Suprapubic skin (tissue), 4 donors: ENCODE measurements at regions not wholly inside any gene's neighbourhood (a gene's known extent, or its start where the extent isn't known, plus 50 kb on each side); places are given as distances from the start of the nearest gene placed in this dataset.

Experiments
- DNase-seq, 2 donors: peaks; one replicate each; pipeline ENCODE4 v3.0.0-alpha.2; 2019; ENCODE audit warnings: low spot score in 2 of 2
- H3K27ac ChIP-seq: fragments of 200-600 bp; sonication (generic); one replicate; pipeline ENCODE4 v1.5.1; 2019
- H3K27me3 ChIP-seq: fragments of 200-600 bp; sonication (generic); one replicate; pipeline ENCODE4 v1.5.1; 2019
- H3K36me3 ChIP-seq: fragments of 200-600 bp; sonication (generic); one replicate; pipeline ENCODE4 v1.5.1; 2019
- H3K4me1 ChIP-seq: fragments of 200-600 bp; sonication (generic); one replicate; pipeline ENCODE4 v1.5.1; 2019
- H3K4me3 ChIP-seq: fragments of 200-600 bp; sonication (generic); one replicate; pipeline ENCODE4 v1.5.1; 2019; ENCODE audit warnings: mild to moderate bottlenecking
- H3K9me3 ChIP-seq: fragments of 200-600 bp; sonication (generic); one replicate; pipeline ENCODE4 v1.5.1; 2019
- CTCF ChIP-seq, 2 donors: fragments of 200-600 bp in 1 of 2; fragments of 450-650 bp in 1 of 2; sonication (generic) in 1 of 2; IDR thresholded peaks; one replicate each; pipeline ENCODE4 v1.5.1; 2016 to 2019; ENCODE audit warnings: antibody characterized with exemption in 2 of 2, mild to moderate bottlenecking in 1 of 2, moderate library complexity in 1 of 2
- EP300 ChIP-seq: sonication (generic); formaldehyde crosslinking; IDR thresholded peaks from one replicate; pipeline ENCODE4 v1.6.1; 2017; ENCODE audit warnings: antibody characterized with exemption
- POLR2A ChIP-seq, 2 donors: fragments of 450-650 bp; IDR thresholded peaks; one replicate each; pipeline ENCODE4 v1.6.1; 2017; ENCODE audit warnings: antibody characterized with exemption in 2 of 2, mild to moderate bottlenecking in 2 of 2, moderate library complexity in 2 of 2
- POLR2AphosphoS5 ChIP-seq, 3 donors: sonication (generic); formaldehyde crosslinking; IDR thresholded peaks; one replicate each; pipeline ENCODE4 v1.6.1; 2017; ENCODE audit warnings: antibody characterized with exemption in 3 of 3
- WGBS: methylation state at CpG from one replicate; pipeline ENCODE4 v1.1.5; 2018; 5-methylcytosine and 5-hydroxymethylcytosine counted together

DNA sequence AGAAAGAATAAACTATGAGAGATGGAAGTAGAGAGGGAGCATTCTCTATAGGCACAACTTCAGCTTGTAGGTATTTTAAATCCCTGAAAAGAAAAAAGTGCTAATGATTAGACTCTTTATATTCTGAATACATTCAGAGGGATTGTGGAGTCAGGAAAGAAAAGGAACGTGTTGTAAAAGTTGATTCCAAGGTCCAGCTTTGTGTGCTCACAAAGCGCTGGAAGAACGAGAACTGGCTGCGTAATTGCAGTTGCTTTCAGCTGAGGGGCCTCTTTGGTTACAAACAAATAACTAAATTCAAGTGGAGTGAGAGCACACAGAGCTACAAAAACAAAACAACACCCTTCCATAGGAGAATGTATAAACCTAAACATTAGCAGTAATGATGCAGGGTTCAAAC, 1040.4 kb upstream of the WWC1 start:
- no peaks in the 10 kb centered on the region for H3K9me3 ChIP-seq
- no peaks in the 10 kb centered on the region for H3K36me3 ChIP-seq
- no peaks in the 10 kb centered on the region for H3K27me3 ChIP-seq
- 94% methylated on average over 4 of the region's 4 CpGs for WGBS
- no peak overlapping the region for H3K4me3 ChIP-seq
- H3K4me1 ChIP-seq: no peaks in the 10 kb centered on the region
- TF ChIP-seq POLR2A (IDR thresholded peaks at IDR 0.05): no peak
- TF ChIP-seq EP300: no peak
- TF ChIP-seq CTCF (IDR thresholded peaks at IDR 0.05): no peak
- no peak for TF ChIP-seq POLR2AphosphoS5 (IDR thresholded peaks at IDR 0.05)
- H3K27ac ChIP-seq: no peak overlapping the region
- DNase-seq: no peak

DNA sequence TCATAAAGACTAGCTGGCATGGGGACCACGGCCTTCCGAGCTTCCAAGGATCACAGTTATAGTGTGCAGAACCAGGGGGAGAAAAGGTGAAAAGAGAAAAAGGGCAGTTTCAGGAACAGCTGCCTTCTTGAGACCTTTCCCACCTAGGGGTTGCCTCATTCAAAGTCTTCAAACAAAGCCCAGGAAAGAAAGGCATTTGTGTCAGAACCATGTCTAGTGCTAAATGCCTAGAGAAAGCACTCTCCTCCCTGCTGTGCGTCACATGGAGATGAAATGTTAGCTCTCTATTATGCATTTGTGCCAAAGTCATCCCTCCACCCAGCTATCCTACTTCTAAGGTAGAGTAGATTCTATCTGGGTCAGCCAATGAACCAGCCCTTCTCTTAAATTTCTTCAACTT, 1037.3 kb upstream of the WWC1 start:
- DNase-seq: no peak
- Histone ChIP-seq H3K4me1 (no peaks in the 10 kb centered on the region), H3K4me3 (no peak overlapping the region), H3K36me3 (no peaks in the 10 kb centered on the region), H3K27me3 (no peaks in the 10 kb centered on the region), H3K9me3 (no peaks in the 10 kb centered on the region), H3K27ac (no peak overlapping the region)
- WGBS: 92% methylated on average over 3 of the region's 3 CpGs
- TF ChIP-seq POLR2A (IDR thresholded peaks at IDR 0.05) (no peak), CTCF (IDR thresholded peaks at IDR 0.05) (no peak), POLR2AphosphoS5 (IDR thresholded peaks at IDR 0.05) (no peak), EP300 (no peak)

- Histone ChIP-seq H3K36me3 (no peaks in the 10 kb centered on the region), H3K4me1 (no peaks in the 10 kb centered on the region), H3K4me3 (no peak overlapping the region), H3K27me3 (no peaks in the 10 kb centered on the region), H3K27ac (no peak overlapping the region), H3K9me3 (no peaks in the 10 kb centered on the region)
- no peak for TF ChIP-seq POLR2AphosphoS5 (IDR thresholded peaks at IDR 0.05)
- TF ChIP-seq CTCF (IDR thresholded peaks at IDR 0.05): no peak
- TF ChIP-seq EP300: no peak
- TF ChIP-seq POLR2A (IDR thresholded peaks at IDR 0.05): no peak
- no peak for DNase-seq
- WGBS: 17% methylated on average over 2 of the region's 2 CpGs
These were observed 1035.5 kb upstream of the WWC1 start for GRCh38 chr5:167255926-167256325.

GRCh38 chr5:167259806-167260205, 1031.6 kb upstream of the WWC1 start:
- Histone ChIP-seq H3K36me3 (no peaks in the 10 kb centered on the region), H3K4me3 (no peak overlapping the region), H3K27ac (no peak overlapping the region), H3K4me1 (no peaks in the 10 kb centered on the region), H3K9me3 (no peaks in the 10 kb centered on the region), H3K27me3 (no peaks in the 10 kb centered on the region)
- no peak for DNase-seq
- no peak for TF ChIP-seq POLR2A (IDR thresholded peaks at IDR 0.05)
- TF ChIP-seq CTCF (IDR thresholded peaks at IDR 0.05): no peak
- TF ChIP-seq EP300: no peak
- no peak for TF ChIP-seq POLR2AphosphoS5 (IDR thresholded peaks at IDR 0.05)
- 66% methylated on average over 2 of the region's 2 CpGs for WGBS

DNA sequence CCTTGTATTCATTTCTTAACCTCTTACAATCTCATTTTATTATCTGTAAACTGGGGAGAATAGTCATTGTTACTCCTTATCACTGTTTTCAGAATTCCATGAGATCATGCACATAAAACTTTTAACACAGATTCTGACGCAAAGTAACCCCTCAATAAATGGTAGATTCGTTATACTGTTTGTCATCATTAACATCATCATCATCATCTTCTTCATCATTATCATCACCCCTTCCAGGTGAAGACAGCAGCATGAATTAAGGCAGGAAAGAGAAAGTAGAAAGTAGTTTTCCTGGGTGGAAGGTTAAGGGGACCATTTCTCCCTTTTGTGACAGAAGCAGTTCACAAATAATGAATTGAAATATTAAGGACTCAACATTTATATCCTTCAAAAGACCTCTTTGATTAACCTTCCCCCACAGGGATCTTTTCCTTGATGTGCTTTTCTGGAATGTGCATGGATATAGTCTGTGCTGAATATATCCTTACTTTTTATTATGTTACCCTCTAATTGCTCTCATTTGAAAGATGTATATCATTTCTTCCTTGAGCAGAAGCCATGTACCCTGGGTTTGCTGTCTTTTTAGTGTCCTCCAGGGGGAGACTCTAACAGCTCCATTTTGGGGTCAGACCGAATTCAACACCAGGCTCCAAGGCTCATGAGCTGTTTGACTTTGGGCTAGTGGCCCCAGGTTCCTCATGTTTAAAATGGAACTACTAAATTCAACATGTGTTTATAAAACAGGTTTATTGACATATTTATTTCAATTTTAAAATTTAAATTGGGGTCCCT, 1029.9 kb upstream of the WWC1 start:
- WGBS: 83% methylated on average over 3 of the region's 3 CpGs
- H3K4me1 ChIP-seq: no peaks in the 10 kb centered on the region
- no peaks in the 10 kb centered on the region for H3K36me3 ChIP-seq
- H3K27ac ChIP-seq: no peak overlapping the region
- H3K27me3 ChIP-seq: no peaks in the 10 kb centered on the region
- no peak for DNase-seq
- TF ChIP-seq POLR2AphosphoS5 (IDR thresholded peaks at IDR 0.05): no peak
- TF ChIP-seq POLR2A (IDR thresholded peaks at IDR 0.05): no peak
- no peak for TF ChIP-seq EP300
- TF ChIP-seq CTCF (IDR thresholded peaks at IDR 0.05): no peak
- H3K4me3 ChIP-seq: no peak overlapping the region
- H3K9me3 ChIP-seq: no peaks in the 10 kb centered on the region
